K562 (cell line): ENCODE measurements at regions not wholly inside any gene's neighbourhood (a gene's known extent, or its start where the extent isn't known, plus 50 kb on each side); places are given as distances from the start of the nearest gene placed in this dataset.

Source experiments
- ATAC-seq: fragments of 200-7000 bp; cut with Tn5 transposase; 3 replicates; pipeline ENCODE4 v1.9.1; 2020; ENCODE audit warnings: moderate library complexity
- BruUV-seq: library from RNA; stranded (reverse); fragments of 400-500 nt; replicated peaks from 2 replicates; lab custom pipeline; 2021; lab: Mats Ljungman, UMichigan
- CTCF ChIA-PET: fragments of 300-600 bp; formaldehyde crosslinking; extraction: SDS; loops from one replicate; lab custom pipeline; 2021; ENCODE audit warnings: low intra/inter-chr PET ratio; lab: Yijun Ruan, JAX
- POLR2A ChIA-PET: fragments of 300-600, 350-650 bp; sonication (Branson Sonifier 250); formaldehyde crosslinking; extraction: SDS; loops from one replicate; lab custom pipeline; 2021; ENCODE audit warnings: antibody characterized with exemption, inconsistent platforms; lab: Yijun Ruan, JAX
- DNase-seq, 4 experiments: peaks; one replicate each; pipeline versions ENCODE4 v3.0.0 to v3.0.0-alpha.2; 2011 to 2018; ENCODE audit warnings: low spot score in 3 of 4, mixed read lengths in 3 of 4; ENCODE audit errors: extremely low read depth in 1 of 4
- FAIRE-seq: peaks from 2 replicates; lab custom pipeline; 2011; peaks lifted over from hg19 to GRCh38; lab: Jason Lieb, UNC
- H2AFZ ChIP-seq: 2 replicates; pipeline ENCODE4 v1.6.0; 2011; ENCODE audit warnings: low read depth, low read length, control low read depth, inconsistent platforms
- H3K27ac ChIP-seq: fragments of 200-600 bp; 3 replicates; pipeline ENCODE4 v1.8.0; 2011; ENCODE audit warnings: low read depth, mild to moderate bottlenecking, control low read depth, inconsistent platforms, low read length, moderate library complexity, mixed read lengths; ENCODE audit errors: extremely low read depth
- H3K27me3 ChIP-seq, 2 experiments: fragments of 300-600 bp in 1 of 2; 2 replicates in 1 of 2; 3 replicates in 1 of 2; pipeline versions ENCODE4 v1.6.0 to v1.8.0; 2011; ENCODE audit warnings: inconsistent platforms in 2 of 2, low read length in 2 of 2, mild to moderate bottlenecking in 1 of 2, mixed read lengths in 1 of 2, moderate library complexity in 1 of 2; ENCODE audit not compliant: control insufficient read depth in 2 of 2, insufficient read depth in 2 of 2
- H3K36me3 ChIP-seq: fragments of 300-600 bp; 3 replicates; pipeline ENCODE4 v1.8.0; 2011; ENCODE audit warnings: mild to moderate bottlenecking, low read length, inconsistent platforms; ENCODE audit not compliant: control insufficient read depth, insufficient read depth
- H3K4me1 ChIP-seq, 2 experiments: fragments of 200-600 bp in 1 of 2; replicated peaks in 1 of 2; 2 replicates in 1 of 2; 3 replicates in 1 of 2; pipeline versions ENCODE4 v1.5.1 to v1.8.0; 2011; ENCODE audit warnings: inconsistent platforms in 2 of 2, low read length in 2 of 2, mild to moderate bottlenecking in 1 of 2, mixed read lengths in 1 of 2, moderate library complexity in 1 of 2; ENCODE audit not compliant: control insufficient read depth in 2 of 2, insufficient read depth in 2 of 2
- H3K4me2 ChIP-seq: 2 replicates; pipeline ENCODE4 v1.6.1; 2011; ENCODE audit warnings: low read length, control low read depth, inconsistent platforms, mixed read lengths; ENCODE audit not compliant: insufficient read depth
- H3K4me3 ChIP-seq: fragments of 200-600 bp; sonication (generic), shearing (Covaris generic); 2 replicates; pipeline ENCODE4 v1.5.1; 2016; ENCODE audit warnings: control low read depth, inconsistent platforms
- H3K79me2 ChIP-seq: fragments of 200-600 bp; 3 replicates; pipeline ENCODE4 v1.8.0; 2011; ENCODE audit warnings: low read length, inconsistent platforms; ENCODE audit not compliant: control insufficient read depth, insufficient read depth
- H3K9ac ChIP-seq, 2 experiments: 2 replicates each; pipeline versions ENCODE4 v1.6.0 to v1.6.1; 2011; ENCODE audit warnings: low read depth in 2 of 2, low read length in 2 of 2, control low read depth in 1 of 2, inconsistent platforms in 1 of 2, mild to moderate bottlenecking in 1 of 2, mixed read lengths in 1 of 2; ENCODE audit not compliant: insufficient read depth in 1 of 2
- H3K9me1 ChIP-seq: one replicate; pipeline ENCODE4 v1.6.0; 2011; ENCODE audit warnings: inconsistent platforms, mild to moderate bottlenecking, low read length, moderate library complexity; ENCODE audit not compliant: control insufficient read depth, insufficient read depth
- H3K9me3 ChIP-seq: replicated peaks from 2 replicates; pipeline ENCODE4 v1.5.1; 2011; ENCODE audit warnings: low read depth, low read length, inconsistent platforms; ENCODE audit not compliant: control insufficient read depth, insufficient read depth
- H4K20me1 ChIP-seq: replicated peaks from 2 replicates; pipeline ENCODE4 v1.6.1; 2011; ENCODE audit warnings: low read length, inconsistent platforms, mixed read lengths; ENCODE audit not compliant: control insufficient read depth, insufficient read depth
- ARID1B ChIP-seq: fragments of 450-650 bp; IDR thresholded peaks from 2 replicates; pipeline ENCODE4 v1.6.1; 2016; ENCODE audit warnings: antibody characterized with exemption, mild to moderate bottlenecking, inconsistent platforms
- CBFA2T2 ChIP-seq: fragments of 450-650 bp; conservative IDR thresholded peaks from 2 replicates; pipeline ENCODE4 v1.6.1; 2017; ENCODE audit warnings: mild to moderate bottlenecking
- FOXP1 ChIP-seq: sonication (generic); formaldehyde crosslinking; IDR thresholded peaks from 2 replicates; pipeline ENCODE4 v1.8.0; 2022; ENCODE audit warnings: mild to moderate bottlenecking, missing genetic modification reagents
- MCM2 ChIP-seq: fragments of 450-650 bp; IDR thresholded peaks from 2 replicates; pipeline ENCODE4 v1.6.1; 2017; ENCODE audit warnings: low read depth, mild to moderate bottlenecking
- ZNF507 ChIP-seq: conservative IDR thresholded peaks from 2 replicates; pipeline ENCODE4 v1.6.1; 2017; ENCODE audit warnings: missing genetic modification characterization, missing compliant biosample characterization
- WGBS: fragments of 100-300 bp; shearing (Covaris generic); methylation state at CpG from one replicate; pipeline ENCODE4 v1.1.6; 2016; ENCODE audit warnings: low coverage, mixed read lengths; ENCODE audit not compliant: insufficient coverage; ENCODE audit errors: missing lambda C conversion rate; 5-methylcytosine and 5-hydroxymethylcytosine counted together
- in situ Hi-C: fragments of 300-500 bp; cut with MboI; formaldehyde crosslinking; loops from 4 replicates; pipeline ENCODE4 v1.15.0; 2018; ENCODE audit warnings: inconsistent platforms, mixed read lengths
- intact Hi-C: fragments of 100-400 bp; cut with micrococcal nuclease; formaldehyde crosslinking; loops from 2 replicates; pipeline ENCODE4 v1.14.2; 2022
- TF ChIP-seq, protein P1 (sequence below): fragments of 450-650 bp; IDR thresholded peaks from 2 replicates; pipeline ENCODE4 v1.6.1; 2014; ENCODE audit warnings: low read depth, mild to moderate bottlenecking, moderate library complexity, borderline replicate concordance
- TF ChIP-seq, protein P2 (sequence below): fragments of 250-450 bp; sonication (Bioruptor Pico); IDR thresholded peaks from 2 replicates; pipeline ENCODE4 v1.8.0; 2022; ENCODE audit warnings: moderate library complexity, mild to moderate bottlenecking, inconsistent platforms
- TF ChIP-seq, protein P3 (sequence below): sonication (generic); formaldehyde crosslinking; IDR thresholded peaks from 2 replicates; pipeline ENCODE4 v1.8.1; 2023; ENCODE audit warnings: mild to moderate bottlenecking, missing genetic modification reagents

DNA sequence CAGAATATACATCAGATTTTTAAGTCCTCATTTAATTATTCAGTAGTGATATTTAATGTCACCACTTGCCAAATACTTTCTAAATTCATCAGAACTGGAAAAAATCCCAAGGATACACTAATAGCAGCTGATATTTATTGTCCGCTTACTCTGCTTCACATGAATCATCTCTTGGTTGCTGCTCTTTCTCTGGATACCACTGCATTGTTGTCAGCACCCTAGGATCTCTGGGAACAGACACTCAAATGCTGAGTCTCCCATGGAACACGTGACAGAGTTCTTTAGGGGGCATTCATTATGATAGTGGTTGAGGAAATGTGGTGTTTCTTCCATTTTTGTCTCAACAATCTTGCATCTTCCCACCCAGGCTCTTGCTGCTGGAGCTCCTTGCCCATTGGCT, 318.0 kb downstream of the RFPL4B start:
- in situ Hi-C loops: no loop called here
- no peaks in the 10 kb centered on the region for H3K9me3 ChIP-seq
- no peak for FAIRE-seq
- 19% methylated on average over 2 of the region's 2 CpGs for WGBS
- intact Hi-C loops: no loop called here
- no peak overlapping the region for H3K9ac ChIP-seq
- CTCF ChIA-PET: no interaction called here
- DNase-seq: no peak
- no peak overlapping the region for H3K27ac ChIP-seq
- no peaks in the 10 kb centered on the region for H4K20me1 ChIP-seq
- no peak overlapping the region for H3K4me3 ChIP-seq
- H2AFZ ChIP-seq: no peak overlapping the region
- H3K4me1 ChIP-seq: no peaks in the 10 kb centered on the region; a peak in 1 of 5 replicates
- no peaks in the 10 kb centered on the region for H3K9me1 ChIP-seq
- H3K4me2 ChIP-seq: no peak overlapping the region
- TF ChIP-seq, protein P1, sequence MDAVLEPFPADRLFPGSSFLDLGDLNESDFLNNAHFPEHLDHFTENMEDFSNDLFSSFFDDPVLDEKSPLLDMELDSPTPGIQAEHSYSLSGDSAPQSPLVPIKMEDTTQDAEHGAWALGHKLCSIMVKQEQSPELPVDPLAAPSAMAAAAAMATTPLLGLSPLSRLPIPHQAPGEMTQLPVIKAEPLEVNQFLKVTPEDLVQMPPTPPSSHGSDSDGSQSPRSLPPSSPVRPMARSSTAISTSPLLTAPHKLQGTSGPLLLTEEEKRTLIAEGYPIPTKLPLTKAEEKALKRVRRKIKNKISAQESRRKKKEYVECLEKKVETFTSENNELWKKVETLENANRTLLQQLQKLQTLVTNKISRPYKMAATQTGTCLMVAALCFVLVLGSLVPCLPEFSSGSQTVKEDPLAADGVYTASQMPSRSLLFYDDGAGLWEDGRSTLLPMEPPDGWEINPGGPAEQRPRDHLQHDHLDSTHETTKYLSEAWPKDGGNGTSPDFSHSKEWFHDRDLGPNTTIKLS: no peak
- no peaks in the 10 kb centered on the region for H3K27me3 ChIP-seq
- POLR2A ChIA-PET: no interaction called here
- H3K36me3 ChIP-seq: no peaks in the 10 kb centered on the region
- BruUV-seq: no TSS peak
- H3K79me2 ChIP-seq: no peaks in the 10 kb centered on the region
- ATAC-seq: no peak

DNA sequence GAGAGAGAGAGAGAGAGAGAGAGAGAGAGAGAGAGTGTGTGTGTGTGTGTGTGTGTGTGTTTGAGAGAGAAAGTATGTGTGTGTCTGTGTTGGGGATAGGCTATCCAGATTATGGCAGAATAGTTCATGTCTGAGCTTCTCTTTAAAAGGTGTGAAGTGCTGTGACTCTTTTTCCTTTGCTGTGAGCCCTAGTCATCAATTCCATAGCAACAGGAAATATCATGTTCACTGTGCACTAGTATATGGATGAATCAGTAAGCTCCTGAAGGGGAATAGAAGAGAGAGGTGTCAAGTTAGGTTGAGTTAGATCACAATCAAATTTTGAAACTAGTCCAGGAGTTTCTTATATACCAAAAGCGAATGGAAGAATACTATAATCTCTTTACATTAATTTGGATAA, 318.7 kb downstream of the RFPL4B start:
- Histone ChIP-seq H3K27ac (no peak overlapping the region), H3K27me3 (no peaks in the 10 kb centered on the region), H3K4me3 (no peak overlapping the region), H3K9me1 (no peaks in the 10 kb centered on the region), H3K4me2 (no peak overlapping the region), H3K9ac (no peak overlapping the region), H3K36me3 (no peaks in the 10 kb centered on the region), H2AFZ (no peak overlapping the region), H3K79me2 (no peaks in the 10 kb centered on the region), H3K9me3 (no peaks in the 10 kb centered on the region), H4K20me1 (no peaks in the 10 kb centered on the region), H3K4me1 (no peaks in the 10 kb centered on the region; a peak in 1 of 5 replicates)
- in situ Hi-C loops: no loop called here
- DNase-seq (no peak), FAIRE-seq (no peak), ATAC-seq (no peak)
- BruUV-seq: no TSS peak
- intact Hi-C loops: no loop called here
- POLR2A ChIA-PET: no interaction called here
- CTCF ChIA-PET: no interaction called here
- 0% methylated on average over 1 of the region's 1 CpG for WGBS
- TF ChIP-seq ZNF507 (tag) (no peak), FOXP1 (no peak), MCM2 (no peak), CBFA2T2 (no peak), ARID1B (no peak)
- TF ChIP-seq, protein P2, sequence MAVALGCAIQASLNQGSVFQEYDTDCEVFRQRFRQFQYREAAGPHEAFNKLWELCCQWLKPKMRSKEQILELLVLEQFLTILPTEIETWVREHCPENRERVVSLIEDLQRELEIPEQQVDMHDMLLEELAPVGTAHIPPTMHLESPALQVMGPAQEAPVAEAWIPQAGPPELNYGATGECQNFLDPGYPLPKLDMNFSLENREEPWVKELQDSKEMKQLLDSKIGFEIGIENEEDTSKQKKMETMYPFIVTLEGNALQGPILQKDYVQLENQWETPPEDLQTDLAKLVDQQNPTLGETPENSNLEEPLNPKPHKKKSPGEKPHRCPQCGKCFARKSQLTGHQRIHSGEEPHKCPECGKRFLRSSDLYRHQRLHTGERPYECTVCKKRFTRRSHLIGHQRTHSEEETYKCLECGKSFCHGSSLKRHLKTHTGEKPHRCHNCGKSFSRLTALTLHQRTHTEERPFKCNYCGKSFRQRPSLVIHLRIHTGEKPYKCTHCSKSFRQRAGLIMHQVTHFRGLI (CRISPR knock-in tag): no peak
- TF ChIP-seq, protein P3, sequence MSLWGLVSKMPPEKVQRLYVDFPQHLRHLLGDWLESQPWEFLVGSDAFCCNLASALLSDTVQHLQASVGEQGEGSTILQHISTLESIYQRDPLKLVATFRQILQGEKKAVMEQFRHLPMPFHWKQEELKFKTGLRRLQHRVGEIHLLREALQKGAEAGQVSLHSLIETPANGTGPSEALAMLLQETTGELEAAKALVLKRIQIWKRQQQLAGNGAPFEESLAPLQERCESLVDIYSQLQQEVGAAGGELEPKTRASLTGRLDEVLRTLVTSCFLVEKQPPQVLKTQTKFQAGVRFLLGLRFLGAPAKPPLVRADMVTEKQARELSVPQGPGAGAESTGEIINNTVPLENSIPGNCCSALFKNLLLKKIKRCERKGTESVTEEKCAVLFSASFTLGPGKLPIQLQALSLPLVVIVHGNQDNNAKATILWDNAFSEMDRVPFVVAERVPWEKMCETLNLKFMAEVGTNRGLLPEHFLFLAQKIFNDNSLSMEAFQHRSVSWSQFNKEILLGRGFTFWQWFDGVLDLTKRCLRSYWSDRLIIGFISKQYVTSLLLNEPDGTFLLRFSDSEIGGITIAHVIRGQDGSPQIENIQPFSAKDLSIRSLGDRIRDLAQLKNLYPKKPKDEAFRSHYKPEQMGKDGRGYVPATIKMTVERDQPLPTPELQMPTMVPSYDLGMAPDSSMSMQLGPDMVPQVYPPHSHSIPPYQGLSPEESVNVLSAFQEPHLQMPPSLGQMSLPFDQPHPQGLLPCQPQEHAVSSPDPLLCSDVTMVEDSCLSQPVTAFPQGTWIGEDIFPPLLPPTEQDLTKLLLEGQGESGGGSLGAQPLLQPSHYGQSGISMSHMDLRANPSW (CRISPR knock-in tag): no peak
